ENCODE measurements at regions not wholly inside any gene's neighbourhood (a gene's known extent, or its start where the extent isn't known, plus 50 kb on each side); places are given as distances from the start of the nearest gene placed in this dataset.

- POLR2A ChIA-PET, result no interaction called here
- TF ChIP-seq SMC3 (IDR thresholded peaks at IDR 0.05; ENCODE audit: low read depth, low read length) (no peak), RAD21 (IDR thresholded peaks at IDR 0.05; ENCODE audit: low read length) (no peak), CHD2 (IDR thresholded peaks at IDR 0.05; ENCODE audit: low read length, partially characterized antibody) (no peak), GATA2 (CRISPR knock-in tag; IDR thresholded peaks at IDR 0.05) (no peak), TAF1 (IDR thresholded peaks at IDR 0.05; ENCODE audit: borderline replicate concordance, low read depth, low read length) (no peak), NRF1 (IDR thresholded peaks at IDR 0.05; ENCODE audit: low read depth, low read length) (no peak), ELF1 (IDR thresholded peaks at IDR 0.05) (no peak), EZH2phosphoT487 (IDR thresholded peaks at IDR 0.05; ENCODE audit: borderline replicate concordance, low read depth) (no peak), RFX5 (IDR thresholded peaks at IDR 0.05; ENCODE audit: low read length) (no peak), NFIC (IDR thresholded peaks at IDR 0.05; ENCODE audit: borderline replicate concordance) (peak; percentile 36), FOXM1 (IDR thresholded peaks at IDR 0.05; ENCODE audit: low read depth) (no peak), EP300 (IDR thresholded peaks at IDR 0.05; ENCODE audit: borderline replicate concordance in 1 of 2, low read depth in 1 of 2, low read length in 1 of 2) (peak in 1 of 2 experiments; percentile 71; a peak in 1 of 4 replicates), MEF2A (IDR thresholded peaks at IDR 0.05; ENCODE audit: borderline replicate concordance, low read depth) (peak; percentile 53; the same call in 1 of the 2 replicates), MXI1 (IDR thresholded peaks at IDR 0.05; ENCODE audit: low read depth, low read length) (no peak), RXRA (IDR thresholded peaks at IDR 0.05; ENCODE audit: borderline replicate concordance, low read depth) (0 out of 2 replicates have a peak, but pooled peaks have one; percentile 11), JUND (IDR thresholded peaks at IDR 0.05) (peak; percentile 63), USF2 (IDR thresholded peaks at IDR 0.05; ENCODE audit: borderline replicate concordance, low read depth, low read length) (no peak), FOXJ3 (CRISPR knock-in tag; IDR thresholded peaks at IDR 0.05) (no peak), MAX (IDR thresholded peaks at IDR 0.05; ENCODE audit: low read depth) (no peak), SIN3A (IDR thresholded peaks at IDR 0.05; ENCODE audit: borderline replicate concordance, low read depth, low read length) (no peak), RCOR1 (IDR thresholded peaks at IDR 0.05; ENCODE audit: low read length) (no peak), YY1 (IDR thresholded peaks at IDR 0.05; ENCODE audit: low read depth) (no peak), GABPA (IDR thresholded peaks at IDR 0.05; ENCODE audit: low read depth) (no peak), TEAD4 (IDR thresholded peaks at IDR 0.05; ENCODE audit: borderline replicate concordance, insufficient read depth) (peak; percentile 41; the same call in 1 of the 2 replicates), FOSL2 (IDR thresholded peaks at IDR 0.05; ENCODE audit: borderline replicate concordance, low read depth) (peak; percentile 75; the same call in 1 of the 2 replicates)
- TF ChIP-seq, protein P1, sequence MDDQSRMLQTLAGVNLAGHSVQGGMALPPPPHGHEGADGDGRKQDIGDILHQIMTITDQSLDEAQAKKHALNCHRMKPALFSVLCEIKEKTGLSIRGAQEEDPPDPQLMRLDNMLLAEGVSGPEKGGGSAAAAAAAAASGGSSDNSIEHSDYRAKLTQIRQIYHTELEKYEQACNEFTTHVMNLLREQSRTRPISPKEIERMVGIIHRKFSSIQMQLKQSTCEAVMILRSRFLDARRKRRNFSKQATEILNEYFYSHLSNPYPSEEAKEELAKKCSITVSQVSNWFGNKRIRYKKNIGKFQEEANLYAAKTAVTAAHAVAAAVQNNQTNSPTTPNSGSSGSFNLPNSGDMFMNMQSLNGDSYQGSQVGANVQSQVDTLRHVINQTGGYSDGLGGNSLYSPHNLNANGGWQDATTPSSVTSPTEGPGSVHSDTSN (IDR thresholded peaks at IDR 0.05), result peak; percentile 55
- TF ChIP-seq, protein P2, sequence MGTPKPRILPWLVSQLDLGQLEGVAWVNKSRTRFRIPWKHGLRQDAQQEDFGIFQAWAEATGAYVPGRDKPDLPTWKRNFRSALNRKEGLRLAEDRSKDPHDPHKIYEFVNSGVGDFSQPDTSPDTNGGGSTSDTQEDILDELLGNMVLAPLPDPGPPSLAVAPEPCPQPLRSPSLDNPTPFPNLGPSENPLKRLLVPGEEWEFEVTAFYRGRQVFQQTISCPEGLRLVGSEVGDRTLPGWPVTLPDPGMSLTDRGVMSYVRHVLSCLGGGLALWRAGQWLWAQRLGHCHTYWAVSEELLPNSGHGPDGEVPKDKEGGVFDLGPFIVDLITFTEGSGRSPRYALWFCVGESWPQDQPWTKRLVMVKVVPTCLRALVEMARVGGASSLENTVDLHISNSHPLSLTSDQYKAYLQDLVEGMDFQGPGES (IDR thresholded peaks at IDR 0.05; ENCODE audit: low read depth, low read length), result no peak
- TF ChIP-seq, protein P3, sequence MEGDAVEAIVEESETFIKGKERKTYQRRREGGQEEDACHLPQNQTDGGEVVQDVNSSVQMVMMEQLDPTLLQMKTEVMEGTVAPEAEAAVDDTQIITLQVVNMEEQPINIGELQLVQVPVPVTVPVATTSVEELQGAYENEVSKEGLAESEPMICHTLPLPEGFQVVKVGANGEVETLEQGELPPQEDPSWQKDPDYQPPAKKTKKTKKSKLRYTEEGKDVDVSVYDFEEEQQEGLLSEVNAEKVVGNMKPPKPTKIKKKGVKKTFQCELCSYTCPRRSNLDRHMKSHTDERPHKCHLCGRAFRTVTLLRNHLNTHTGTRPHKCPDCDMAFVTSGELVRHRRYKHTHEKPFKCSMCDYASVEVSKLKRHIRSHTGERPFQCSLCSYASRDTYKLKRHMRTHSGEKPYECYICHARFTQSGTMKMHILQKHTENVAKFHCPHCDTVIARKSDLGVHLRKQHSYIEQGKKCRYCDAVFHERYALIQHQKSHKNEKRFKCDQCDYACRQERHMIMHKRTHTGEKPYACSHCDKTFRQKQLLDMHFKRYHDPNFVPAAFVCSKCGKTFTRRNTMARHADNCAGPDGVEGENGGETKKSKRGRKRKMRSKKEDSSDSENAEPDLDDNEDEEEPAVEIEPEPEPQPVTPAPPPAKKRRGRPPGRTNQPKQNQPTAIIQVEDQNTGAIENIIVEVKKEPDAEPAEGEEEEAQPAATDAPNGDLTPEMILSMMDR (IDR thresholded peaks at IDR 0.05), result no peak
- TF ChIP-seq, protein P4, sequence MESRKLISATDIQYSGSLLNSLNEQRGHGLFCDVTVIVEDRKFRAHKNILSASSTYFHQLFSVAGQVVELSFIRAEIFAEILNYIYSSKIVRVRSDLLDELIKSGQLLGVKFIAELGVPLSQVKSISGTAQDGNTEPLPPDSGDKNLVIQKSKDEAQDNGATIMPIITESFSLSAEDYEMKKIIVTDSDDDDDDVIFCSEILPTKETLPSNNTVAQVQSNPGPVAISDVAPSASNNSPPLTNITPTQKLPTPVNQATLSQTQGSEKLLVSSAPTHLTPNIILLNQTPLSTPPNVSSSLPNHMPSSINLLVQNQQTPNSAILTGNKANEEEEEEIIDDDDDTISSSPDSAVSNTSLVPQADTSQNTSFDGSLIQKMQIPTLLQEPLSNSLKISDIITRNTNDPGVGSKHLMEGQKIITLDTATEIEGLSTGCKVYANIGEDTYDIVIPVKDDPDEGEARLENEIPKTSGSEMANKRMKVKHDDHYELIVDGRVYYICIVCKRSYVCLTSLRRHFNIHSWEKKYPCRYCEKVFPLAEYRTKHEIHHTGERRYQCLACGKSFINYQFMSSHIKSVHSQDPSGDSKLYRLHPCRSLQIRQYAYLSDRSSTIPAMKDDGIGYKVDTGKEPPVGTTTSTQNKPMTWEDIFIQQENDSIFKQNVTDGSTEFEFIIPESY (IDR thresholded peaks at IDR 0.05; ENCODE audit: borderline replicate concordance, low read depth), result no peak
Observed at GRCh38 chr9:26260238-26260637, 582.0 kb upstream of the TUSC1 start.

More at GRCh38 chr9:26260238-26260637, 582.0 kb upstream of the TUSC1 start:
- H3K9ac ChIP-seq, result peak overlapping the region; percentile 68
- H3K36me3 ChIP-seq (replicated peaks in 1 of 2; ENCODE audit: control insufficient read depth in 1 of 2, insufficient read depth in 2 of 2, low read length in 1 of 2), result no peaks in the 10 kb centered on the region
- H2AFZ ChIP-seq (ENCODE audit: low read depth), result no peak overlapping the region
- H3K27me3 ChIP-seq (ENCODE audit: insufficient read depth), result no peaks in the 10 kb centered on the region
- H3K4me1 ChIP-seq (ENCODE audit: control insufficient read depth in 1 of 2, insufficient read depth in 2 of 2, low read depth in 1 of 2, low read length in 1 of 2), result peaks cover 0 to 42% of the 10 kb centered on the region in 2 experiments; a peak in 3 of 4 replicates
- H3K4me3 ChIP-seq (ENCODE audit: low read depth in 2 of 2, low read length in 1 of 2), result peak overlapping the region in 1 of 2 experiments; percentile 2; a peak in 1 of 4 replicates
- H3K9me2 ChIP-seq, result no peaks in the 10 kb centered on the region
- 8% methylated on average over 3 of the region's 3 CpGs for WGBS (ENCODE audit: low lambda C conversion rate)
- DNase-seq, result no peak
- H3K79me2 ChIP-seq (ENCODE audit: insufficient read depth), result no peaks in the 10 kb centered on the region; the same call in 1 of the 2 replicates
- peak overlapping the region; percentile 69 for H3K4me2 ChIP-seq
- CTCF ChIA-PET, result interaction anchor here (1.0 to 1.3 kb wide), 2 partner anchors 47 to 66 kb away, joined by 3 read pairs; no protein-coding TSS in a partner anchor
- no peaks in the 10 kb centered on the region for H3K9me3 ChIP-seq
- H4K20me1 ChIP-seq (ENCODE audit: insufficient read depth), result no peaks in the 10 kb centered on the region
- H3F3A ChIP-seq (replicated peaks; ENCODE audit: insufficient read depth), result peaks cover 70% of the 10 kb centered on the region
- H3K27ac ChIP-seq (ENCODE audit: low read depth in 2 of 2, low read length in 1 of 2), result peak overlapping the region; percentile 79 to 99; a peak in 3 of 4 replicates

Measured in SK-N-SH (cell line).